Breast epithelium (tissue), 4 donors: ENCODE measurements at regions not wholly inside any gene's neighbourhood (a gene's known extent, or its start where the extent isn't known, plus 50 kb on each side); places are given as distances from the start of the nearest gene placed in this dataset.
A peak's percentile ranks its signal among the peaks of the same experiment; 100 is the strongest.

Experiments
- DNase-seq, 2 donors: peaks; one replicate each; pipeline ENCODE4 v3.0.0-alpha.2; 2019; ENCODE audit warnings: low spot score in 2 of 2
- H3K27ac ChIP-seq, 2 donors: fragments of 200-600 bp; sonication (generic) in 1 of 2; one replicate each; pipeline ENCODE4 v1.5.1; 2016 to 2019; ENCODE audit warnings: mild to moderate bottlenecking in 1 of 2
- H3K27me3 ChIP-seq, 2 donors: fragments of 200-600 bp; sonication (generic) in 1 of 2; one replicate each; pipeline versions ENCODE4 v1.5.1 to v1.6.0; 2017 to 2019; ENCODE audit warnings: control low read depth in 1 of 2, mild to moderate bottlenecking in 1 of 2
- H3K36me3 ChIP-seq: fragments of 200-600 bp; one replicate; pipeline ENCODE4 v1.5.1; 2019
- H3K4me1 ChIP-seq, 2 donors: fragments of 200-600 bp; sonication (generic); one replicate each; pipeline ENCODE4 v1.5.1; 2016 to 2019; ENCODE audit warnings: control low read depth in 1 of 2
- H3K4me3 ChIP-seq, 3 donors: fragments of 200-600 bp; sonication (generic); 1 replicate in 2 of 3; 2 replicates in 1 of 3; pipeline ENCODE4 v1.5.1; 2016 to 2019; ENCODE audit warnings: mild to moderate bottlenecking in 3 of 3, moderate library complexity in 2 of 3
- H3K9me3 ChIP-seq, 2 donors: fragments of 200-600 bp; sonication (generic) in 1 of 2; one replicate each; pipeline ENCODE4 v1.5.1; 2016 to 2019; ENCODE audit warnings: control low read depth in 1 of 2
- POLR2A ChIP-seq: fragments of 450-650 bp; IDR thresholded peaks from one replicate; pipeline ENCODE4 v1.6.1; 2016; ENCODE audit warnings: antibody characterized with exemption, mild to moderate bottlenecking, moderate library complexity
- POLR2AphosphoS5 ChIP-seq, 3 donors: sonication (generic); formaldehyde crosslinking; IDR thresholded peaks; one replicate each; pipeline ENCODE4 v1.6.1; 2017; ENCODE audit warnings: antibody characterized with exemption in 3 of 3
- intact Hi-C: fragments of 100-400 bp; cut with DNase I; formaldehyde crosslinking; loops from one replicate; pipeline ENCODE4 v1.15.1; 2023; ENCODE audit warnings: low total_unique reads
- TF ChIP-seq, protein P1 (sequence below), 3 donors: fragments of 450-650 bp; IDR thresholded peaks; one replicate each; pipeline ENCODE4 v1.5.1; 2016 to 2017; ENCODE audit warnings: antibody characterized with exemption in 3 of 3, mild to moderate bottlenecking in 3 of 3, moderate library complexity in 3 of 3

DNA sequence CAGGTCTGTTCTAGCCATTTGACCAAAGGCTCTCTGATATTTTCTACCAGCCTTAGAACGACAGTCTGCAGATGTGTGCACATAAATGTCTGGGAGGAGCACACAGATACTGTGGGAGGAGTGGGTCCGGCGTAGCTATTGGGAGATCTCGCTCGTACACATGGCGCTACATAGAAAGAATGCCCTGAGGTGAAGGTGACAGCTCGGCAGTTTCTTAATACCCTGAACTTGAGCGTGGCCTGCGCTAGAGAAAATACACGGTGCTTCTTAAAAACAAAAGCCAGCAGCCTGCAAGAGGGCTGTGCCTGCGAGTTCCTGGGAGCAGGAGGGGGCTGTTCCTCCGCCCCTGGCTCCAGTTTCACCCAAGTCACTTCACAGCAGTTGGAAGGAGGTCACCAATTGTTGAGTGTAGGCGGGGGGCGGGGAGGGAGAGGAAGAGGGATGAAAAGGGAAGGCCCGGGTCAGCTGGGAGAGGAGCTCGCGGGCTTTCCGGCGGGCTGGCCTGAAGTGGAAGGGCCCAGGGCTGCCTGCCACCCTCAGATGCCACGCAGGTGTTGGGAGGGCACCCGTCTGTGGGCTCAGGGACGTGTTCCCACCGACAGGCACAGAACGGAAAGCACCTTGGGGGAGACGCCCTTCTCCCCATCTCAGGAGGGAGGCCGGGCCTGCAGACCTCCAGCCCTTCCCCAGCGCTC, 124.7 kb upstream of the ZNF516 start:
- no peaks in the 10 kb centered on the region for H3K36me3 ChIP-seq
- no peaks in the 10 kb centered on the region for H3K27me3 ChIP-seq
- peak in 1 of 2 donors; percentile 40 for DNase-seq
- no peaks in the 10 kb centered on the region for H3K4me1 ChIP-seq
- no peaks in the 10 kb centered on the region for H3K9me3 ChIP-seq
- intact Hi-C loops: no loop called here
- H3K4me3 ChIP-seq: peak overlapping the region; percentile 34 to 66 (median 49)
- TF ChIP-seq POLR2A (no peak), POLR2AphosphoS5 (IDR thresholded peaks at IDR 0.05) (no peak)
- TF ChIP-seq, protein P1, sequence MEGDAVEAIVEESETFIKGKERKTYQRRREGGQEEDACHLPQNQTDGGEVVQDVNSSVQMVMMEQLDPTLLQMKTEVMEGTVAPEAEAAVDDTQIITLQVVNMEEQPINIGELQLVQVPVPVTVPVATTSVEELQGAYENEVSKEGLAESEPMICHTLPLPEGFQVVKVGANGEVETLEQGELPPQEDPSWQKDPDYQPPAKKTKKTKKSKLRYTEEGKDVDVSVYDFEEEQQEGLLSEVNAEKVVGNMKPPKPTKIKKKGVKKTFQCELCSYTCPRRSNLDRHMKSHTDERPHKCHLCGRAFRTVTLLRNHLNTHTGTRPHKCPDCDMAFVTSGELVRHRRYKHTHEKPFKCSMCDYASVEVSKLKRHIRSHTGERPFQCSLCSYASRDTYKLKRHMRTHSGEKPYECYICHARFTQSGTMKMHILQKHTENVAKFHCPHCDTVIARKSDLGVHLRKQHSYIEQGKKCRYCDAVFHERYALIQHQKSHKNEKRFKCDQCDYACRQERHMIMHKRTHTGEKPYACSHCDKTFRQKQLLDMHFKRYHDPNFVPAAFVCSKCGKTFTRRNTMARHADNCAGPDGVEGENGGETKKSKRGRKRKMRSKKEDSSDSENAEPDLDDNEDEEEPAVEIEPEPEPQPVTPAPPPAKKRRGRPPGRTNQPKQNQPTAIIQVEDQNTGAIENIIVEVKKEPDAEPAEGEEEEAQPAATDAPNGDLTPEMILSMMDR (IDR thresholded peaks at IDR 0.05): no peak
- H3K27ac ChIP-seq: peak overlapping the region; percentile 92 to 99

DNA sequence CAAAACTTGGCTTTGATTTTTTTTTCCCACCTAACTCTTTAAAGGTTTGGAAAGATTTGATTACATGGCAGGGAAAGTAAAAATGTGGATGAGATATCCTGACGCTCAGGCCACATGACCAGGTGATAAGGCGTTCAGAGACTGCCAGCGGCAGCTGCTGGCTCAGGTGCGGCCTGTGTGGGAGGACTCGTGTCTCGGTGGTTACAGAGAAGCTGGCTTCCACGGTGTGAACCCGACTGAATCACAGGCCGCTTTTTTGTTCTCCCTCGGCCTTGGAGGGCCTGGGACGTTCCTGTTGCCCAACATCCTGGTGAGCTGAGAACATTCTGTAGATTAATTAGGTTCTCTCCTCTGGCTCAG, 124.2 kb upstream of the ZNF516 start:
- Histone ChIP-seq H3K36me3 (no peaks in the 10 kb centered on the region), H3K27ac (peak overlapping the region; percentile 92 to 99), H3K4me1 (no peaks in the 10 kb centered on the region), H3K4me3 (peak overlapping the region in 2 of 3 donors; percentile 49 to 66), H3K9me3 (no peaks in the 10 kb centered on the region), H3K27me3 (no peaks in the 10 kb centered on the region)
- DNase-seq: peak in 1 of 2 donors; percentile 80
- TF ChIP-seq POLR2AphosphoS5 (IDR thresholded peaks at IDR 0.05) (peak in 2 of 3 donors; percentile 40 to 57), POLR2A (no peak)
- TF ChIP-seq, protein P1 (IDR thresholded peaks at IDR 0.05): no peak
- intact Hi-C loops: no loop called here

DNA sequence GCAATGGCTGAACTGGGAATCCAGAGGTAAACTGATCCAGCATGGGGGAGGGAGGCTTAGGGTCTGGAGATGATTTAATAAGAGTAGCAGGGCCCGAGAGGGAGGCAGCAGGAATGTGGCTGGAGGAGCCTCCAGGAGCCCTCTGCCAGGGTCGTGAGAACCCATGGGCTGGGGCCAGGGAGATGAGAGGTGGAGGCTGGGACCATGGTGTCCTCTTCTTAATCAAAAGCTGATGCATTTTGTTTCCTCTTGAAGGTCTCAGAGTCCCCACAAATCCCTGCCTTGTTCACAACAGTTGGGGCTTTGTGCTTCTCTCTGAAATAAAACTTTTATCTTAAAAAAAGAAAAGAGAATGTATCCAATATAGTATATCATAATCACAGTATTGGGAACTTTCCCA, 123.7 kb upstream of the ZNF516 start:
- TF ChIP-seq, protein P1 (IDR thresholded peaks at IDR 0.05): no peak
- TF ChIP-seq POLR2A (no peak), POLR2AphosphoS5 (IDR thresholded peaks at IDR 0.05) (no peak)
- DNase-seq: no peak
- no peaks in the 10 kb centered on the region for H3K27me3 ChIP-seq
- H3K27ac ChIP-seq: peak overlapping the region; percentile 92 to 99
- H3K9me3 ChIP-seq: no peaks in the 10 kb centered on the region
- intact Hi-C loops: no loop called here
- H3K4me1 ChIP-seq: no peaks in the 10 kb centered on the region
- no peaks in the 10 kb centered on the region for H3K36me3 ChIP-seq
- no peak overlapping the region for H3K4me3 ChIP-seq

DNA sequence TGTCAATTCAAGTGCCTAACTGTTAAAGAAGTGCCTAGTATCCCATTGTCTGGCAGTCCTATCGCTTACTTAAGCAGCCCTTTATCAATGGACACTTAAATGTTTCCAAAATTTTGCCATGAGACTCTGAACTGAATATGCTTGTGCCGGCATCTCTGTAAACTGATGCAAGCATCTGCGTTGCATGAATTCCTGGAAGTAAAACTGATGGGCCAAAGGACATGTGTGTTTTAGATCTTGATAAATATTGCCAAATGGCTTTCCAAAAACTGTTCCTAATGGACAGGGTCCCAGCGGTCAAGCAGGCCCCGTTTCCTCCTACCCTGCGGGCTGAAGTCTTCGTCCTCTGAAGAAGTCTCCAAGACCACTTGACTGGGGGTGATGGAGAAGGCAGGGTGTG, 121.3 kb upstream of the ZNF516 start:
- H3K27me3 ChIP-seq: no peaks in the 10 kb centered on the region
- no peak for DNase-seq
- no peak overlapping the region for H3K27ac ChIP-seq
- TF ChIP-seq, protein P1 (IDR thresholded peaks at IDR 0.05): no peak
- no peak for TF ChIP-seq POLR2A
- no peak for TF ChIP-seq POLR2AphosphoS5 (IDR thresholded peaks at IDR 0.05)
- intact Hi-C loops: no loop called here
- no peaks in the 10 kb centered on the region for H3K9me3 ChIP-seq
- no peak overlapping the region for H3K4me3 ChIP-seq
- H3K4me1 ChIP-seq: no peaks in the 10 kb centered on the region
- no peaks in the 10 kb centered on the region for H3K36me3 ChIP-seq

DNA sequence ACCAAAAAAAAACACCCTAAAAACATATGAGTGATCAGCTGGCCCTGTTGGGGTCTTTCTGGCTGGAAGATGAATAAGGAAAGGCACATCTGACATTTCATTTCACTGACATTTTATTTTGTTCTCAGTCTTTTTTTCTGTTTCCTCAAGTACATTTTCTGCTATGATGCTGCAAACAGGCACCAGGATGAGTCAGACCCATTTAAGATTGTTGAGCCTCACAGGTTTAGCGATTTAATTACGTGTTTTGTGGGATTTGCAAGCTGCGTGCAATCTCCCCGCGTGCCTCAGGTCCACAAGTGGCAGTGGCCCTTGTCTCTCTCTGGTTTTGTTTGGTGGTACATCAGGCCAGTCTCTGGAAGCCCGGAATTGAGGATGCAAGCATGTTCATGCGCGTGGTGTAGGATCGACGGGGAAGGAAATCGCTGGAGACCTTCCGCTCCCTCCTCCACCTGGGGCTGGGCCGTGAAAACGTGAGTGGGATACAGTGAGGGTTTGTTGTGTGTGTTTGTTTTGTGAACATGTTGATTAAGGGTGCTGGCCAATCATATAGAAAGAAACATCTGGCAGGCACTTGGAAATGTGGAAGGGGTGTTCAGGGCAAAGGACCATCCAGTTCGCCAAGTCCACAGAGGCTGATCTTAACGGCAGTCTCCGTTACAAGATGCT, 120.2 kb upstream of the ZNF516 start:
- TF ChIP-seq, protein P1 (IDR thresholded peaks at IDR 0.05): no peak
- TF ChIP-seq POLR2A (no peak), POLR2AphosphoS5 (IDR thresholded peaks at IDR 0.05) (no peak)
- H3K4me3 ChIP-seq: no peak overlapping the region
- no peaks in the 10 kb centered on the region for H3K9me3 ChIP-seq
- H3K27me3 ChIP-seq: no peaks in the 10 kb centered on the region
- DNase-seq: no peak
- no peaks in the 10 kb centered on the region for H3K36me3 ChIP-seq
- no peaks in the 10 kb centered on the region for H3K4me1 ChIP-seq
- intact Hi-C loops: loop anchor here (2.0 kb wide), 1 partner anchor 76 kb away; no protein-coding TSS in a partner anchor
- H3K27ac ChIP-seq: no peak overlapping the region
